GM12874 (cell line): ENCODE measurements at regions not wholly inside any gene's neighbourhood (a gene's known extent, or its start where the extent isn't known, plus 50 kb on each side); places are given as distances from the start of the nearest gene placed in this dataset.

Experiments
- TF ChIP-seq, protein P1 (sequence below): IDR thresholded peaks from 2 replicates; pipeline ENCODE4 v1.5.1; 2011; ENCODE audit warnings: low read depth, mild to moderate bottlenecking, control low read depth, low read length, moderate library complexity; ENCODE audit not compliant: insufficient read depth

GRCh38 chr10:57162231-57162630 lies 801.2 kb upstream of the ZWINT start:
- TF ChIP-seq, protein P1, sequence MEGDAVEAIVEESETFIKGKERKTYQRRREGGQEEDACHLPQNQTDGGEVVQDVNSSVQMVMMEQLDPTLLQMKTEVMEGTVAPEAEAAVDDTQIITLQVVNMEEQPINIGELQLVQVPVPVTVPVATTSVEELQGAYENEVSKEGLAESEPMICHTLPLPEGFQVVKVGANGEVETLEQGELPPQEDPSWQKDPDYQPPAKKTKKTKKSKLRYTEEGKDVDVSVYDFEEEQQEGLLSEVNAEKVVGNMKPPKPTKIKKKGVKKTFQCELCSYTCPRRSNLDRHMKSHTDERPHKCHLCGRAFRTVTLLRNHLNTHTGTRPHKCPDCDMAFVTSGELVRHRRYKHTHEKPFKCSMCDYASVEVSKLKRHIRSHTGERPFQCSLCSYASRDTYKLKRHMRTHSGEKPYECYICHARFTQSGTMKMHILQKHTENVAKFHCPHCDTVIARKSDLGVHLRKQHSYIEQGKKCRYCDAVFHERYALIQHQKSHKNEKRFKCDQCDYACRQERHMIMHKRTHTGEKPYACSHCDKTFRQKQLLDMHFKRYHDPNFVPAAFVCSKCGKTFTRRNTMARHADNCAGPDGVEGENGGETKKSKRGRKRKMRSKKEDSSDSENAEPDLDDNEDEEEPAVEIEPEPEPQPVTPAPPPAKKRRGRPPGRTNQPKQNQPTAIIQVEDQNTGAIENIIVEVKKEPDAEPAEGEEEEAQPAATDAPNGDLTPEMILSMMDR, result no peak

DNA sequence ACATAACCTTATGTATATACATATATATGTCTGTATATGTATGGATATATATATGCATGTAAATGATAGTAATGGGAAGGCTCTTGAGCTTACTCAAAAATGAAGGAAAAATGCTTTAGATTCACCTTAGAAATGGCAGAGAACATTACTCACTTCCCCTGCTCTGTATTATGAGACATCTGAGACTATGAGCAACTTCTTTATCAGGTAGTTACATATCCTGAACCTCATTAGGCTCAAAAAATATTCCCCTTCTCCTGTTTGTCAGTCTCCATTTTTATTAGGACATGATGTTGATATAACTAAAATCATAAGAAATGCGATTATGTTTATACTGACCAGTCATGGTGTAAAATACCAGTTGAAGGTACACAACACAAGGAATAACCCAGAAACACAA lies 800.1 kb upstream of the ZWINT start:
- TF ChIP-seq, protein P1, result no peak

DNA sequence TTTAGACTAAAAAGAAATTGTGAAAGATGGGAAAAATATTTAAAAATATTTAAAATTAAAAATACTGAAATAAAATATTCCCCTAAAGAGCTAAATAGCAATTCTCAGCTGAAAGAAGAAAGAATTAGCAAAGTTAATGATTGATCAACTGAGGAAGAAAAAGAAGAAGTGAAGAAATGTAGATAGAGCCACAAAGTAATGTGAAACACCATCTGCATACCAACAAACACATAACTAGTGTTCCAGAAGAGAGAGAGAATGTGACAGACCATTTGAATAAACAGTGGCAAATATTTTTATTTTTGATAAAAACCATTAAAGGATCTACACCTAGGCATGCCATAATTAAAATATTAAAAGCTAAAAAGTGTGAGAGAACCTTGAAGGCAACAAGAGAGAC lies 784.5 kb upstream of the ZWINT start:
- TF ChIP-seq, protein P1, result no peak

DNA sequence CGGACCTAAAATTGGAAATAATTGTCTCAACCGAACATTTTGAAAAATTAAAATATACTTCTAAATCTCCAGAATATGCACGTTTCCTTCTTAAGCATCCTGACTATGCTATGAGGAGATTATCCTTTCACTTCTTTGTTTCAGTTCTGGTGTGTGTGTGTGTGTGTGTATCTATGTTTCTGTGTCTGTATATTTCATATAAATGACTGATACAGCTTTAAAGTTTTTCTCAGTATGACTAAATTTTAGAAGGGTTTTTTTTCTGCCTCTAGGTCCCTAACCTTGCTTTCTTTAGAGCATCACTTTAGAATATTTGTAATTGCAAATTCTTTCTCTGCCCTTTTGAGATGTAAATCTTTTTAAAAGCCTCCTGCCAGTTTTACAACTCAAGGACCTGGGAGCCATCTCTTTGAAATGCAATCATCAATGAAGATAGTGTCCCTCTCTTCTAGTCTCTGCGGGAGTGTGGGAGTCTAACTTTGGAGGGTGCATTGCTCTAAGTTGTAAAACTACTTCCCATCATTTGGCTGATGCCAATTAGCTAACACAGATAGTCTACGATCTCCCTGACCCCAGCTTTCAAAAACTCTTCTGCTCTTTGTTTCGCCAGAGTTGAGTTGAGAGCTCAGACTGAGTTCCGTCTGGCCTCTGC lies 782.0 kb upstream of the ZWINT start:
- TF ChIP-seq, protein P1, result no peak

DNA sequence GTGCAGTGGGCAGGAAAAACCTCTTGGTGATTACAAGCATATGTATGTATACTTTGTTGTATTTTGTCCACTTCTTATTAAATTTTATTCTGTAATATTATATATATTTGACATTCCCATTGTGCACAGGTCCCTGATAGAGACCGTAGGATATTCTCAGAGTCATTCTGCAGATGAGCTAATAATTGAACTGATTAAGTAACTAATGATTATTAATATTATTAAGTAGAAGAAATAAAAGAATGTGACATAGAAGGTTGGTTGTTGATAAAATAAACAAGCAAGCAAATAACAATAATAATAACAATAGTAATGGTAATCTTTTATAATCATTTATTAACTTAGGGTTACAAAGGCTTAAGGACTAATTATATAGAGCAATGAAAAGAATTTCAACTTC lies 780.6 kb upstream of the ZWINT start:
- TF ChIP-seq, protein P1, result no peak

GRCh38 chr10:57119684-57120083 lies 758.6 kb upstream of the ZWINT start:
- TF ChIP-seq, protein P1, result no peak

- TF ChIP-seq, protein P1, result no peak
Measured at GRCh38 chr10:57113545-57113944, 752.5 kb upstream of the ZWINT start.

- TF ChIP-seq, protein P1, result no peak
Measured at GRCh38 chr10:57102236-57102635, 741.2 kb upstream of the ZWINT start.
